Hepatocyte (in vitro differentiated cells): ENCODE measurements at regions not wholly inside any gene's neighbourhood (a gene's known extent, or its start where the extent isn't known, plus 50 kb on each side); places are given as distances from the start of the nearest gene placed in this dataset.

Experiments used
- EZH2 ChIP-seq: fragments of 200-600 bp; sonication (generic); IDR thresholded peaks from 2 replicates; pipeline ENCODE4 v1.6.1; 2016; ENCODE audit warnings: antibody characterized with exemption, mild to moderate bottlenecking, borderline replicate concordance
- EZH2phosphoT487 ChIP-seq: fragments of 200-600 bp; sonication (generic); IDR thresholded peaks from one replicate; pipeline ENCODE4 v1.6.1; 2018; ENCODE audit warnings: antibody characterized with exemption, mild to moderate bottlenecking, low read depth, moderate library complexity; ENCODE audit not compliant: unreplicated experiment, severe bottlenecking
- TF ChIP-seq, protein P1 (sequence below): fragments of 200-600 bp; sonication (generic); IDR thresholded peaks from 2 replicates; pipeline ENCODE4 v1.5.1; 2016; ENCODE audit warnings: antibody characterized with exemption, mild to moderate bottlenecking; ENCODE audit not compliant: poor library complexity

- TF ChIP-seq, protein P1, sequence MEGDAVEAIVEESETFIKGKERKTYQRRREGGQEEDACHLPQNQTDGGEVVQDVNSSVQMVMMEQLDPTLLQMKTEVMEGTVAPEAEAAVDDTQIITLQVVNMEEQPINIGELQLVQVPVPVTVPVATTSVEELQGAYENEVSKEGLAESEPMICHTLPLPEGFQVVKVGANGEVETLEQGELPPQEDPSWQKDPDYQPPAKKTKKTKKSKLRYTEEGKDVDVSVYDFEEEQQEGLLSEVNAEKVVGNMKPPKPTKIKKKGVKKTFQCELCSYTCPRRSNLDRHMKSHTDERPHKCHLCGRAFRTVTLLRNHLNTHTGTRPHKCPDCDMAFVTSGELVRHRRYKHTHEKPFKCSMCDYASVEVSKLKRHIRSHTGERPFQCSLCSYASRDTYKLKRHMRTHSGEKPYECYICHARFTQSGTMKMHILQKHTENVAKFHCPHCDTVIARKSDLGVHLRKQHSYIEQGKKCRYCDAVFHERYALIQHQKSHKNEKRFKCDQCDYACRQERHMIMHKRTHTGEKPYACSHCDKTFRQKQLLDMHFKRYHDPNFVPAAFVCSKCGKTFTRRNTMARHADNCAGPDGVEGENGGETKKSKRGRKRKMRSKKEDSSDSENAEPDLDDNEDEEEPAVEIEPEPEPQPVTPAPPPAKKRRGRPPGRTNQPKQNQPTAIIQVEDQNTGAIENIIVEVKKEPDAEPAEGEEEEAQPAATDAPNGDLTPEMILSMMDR = no peak
- TF ChIP-seq EZH2 = no peak
- no peak for TF ChIP-seq EZH2phosphoT487
These were observed 249.1 kb upstream of the TSHZ2 start for GRCh38 chr20:52722926-52723688.
